HepG2 (cell line): ENCODE measurements at regions not wholly inside any gene's neighbourhood (a gene's known extent, or its start where the extent isn't known, plus 50 kb on each side); places are given as distances from the start of the nearest gene placed in this dataset.

ENCODE experiments used
- ATAC-seq: fragments of 200-7000 bp; cut with Tn5 transposase; 3 replicates; pipeline ENCODE4 v1.9.1; 2020; ENCODE audit warnings: mild to moderate bottlenecking, moderate library complexity
- BruUV-seq: library from RNA; stranded (reverse); fragments of 400-500 nt; replicated peaks from 2 replicates; lab custom pipeline; 2021; lab: Mats Ljungman, UMichigan
- CTCF ChIA-PET: fragments of 300-600 bp; formaldehyde crosslinking; extraction: SDS; loops from one replicate; lab custom pipeline; 2021; ENCODE audit warnings: low total read pairs, inconsistent platforms, low intra/inter-chr PET ratio; lab: Yijun Ruan, JAX
- POLR2A ChIA-PET: fragments of 350-600 bp; sonication (Branson Sonifier 250); formaldehyde crosslinking; loops from one replicate; lab custom pipeline; 2020; ENCODE audit warnings: antibody characterized with exemption, inconsistent platforms; lab: Yijun Ruan, JAX
- DNase-seq: peaks from one replicate; pipeline ENCODE4 v3.0.0-alpha.2; 2015; ENCODE audit warnings: low spot score
- FAIRE-seq: peaks from 3 replicates; lab custom pipeline; 2011; peaks lifted over from hg19 to GRCh38; lab: Jason Lieb, UNC
- H2AFZ ChIP-seq: one replicate; pipeline ENCODE4 v1.6.1; 2011; ENCODE audit warnings: low read length, inconsistent platforms
- H3K27ac ChIP-seq: fragments of 300-600 bp; 3 replicates; pipeline ENCODE4 v1.8.0; 2011; ENCODE audit warnings: mixed run types, mild to moderate bottlenecking, mixed read lengths, low read length, inconsistent platforms; ENCODE audit not compliant: insufficient read depth; ENCODE audit errors: extremely low read length
- H3K27me3 ChIP-seq, 2 experiments: fragments of 200-600 bp in 1 of 2; 2 replicates in 1 of 2; 3 replicates in 1 of 2; pipeline versions ENCODE4 v1.6.0 to v1.8.0; 2011; ENCODE audit warnings: low read length in 2 of 2, mild to moderate bottlenecking in 2 of 2, moderate library complexity in 2 of 2, inconsistent platforms in 1 of 2; ENCODE audit not compliant: insufficient read depth in 2 of 2, control insufficient read depth in 1 of 2
- H3K36me3 ChIP-seq, 2 experiments: fragments of 200-600 bp in 1 of 2; replicated peaks in 1 of 2; 2 replicates in 1 of 2; 3 replicates in 1 of 2; pipeline versions ENCODE4 v1.5.1 to v1.8.0; 2011; ENCODE audit warnings: low read length in 2 of 2, inconsistent platforms in 1 of 2; ENCODE audit not compliant: insufficient read depth in 2 of 2, control insufficient read depth in 1 of 2
- H3K4me1 ChIP-seq: 2 replicates; pipeline ENCODE4 v1.5.1; 2012; ENCODE audit warnings: low read length, inconsistent platforms; ENCODE audit not compliant: insufficient read depth
- H3K4me2 ChIP-seq: 2 replicates; pipeline ENCODE4 v1.6.0; 2011; ENCODE audit warnings: low read depth, low read length, inconsistent platforms
- H3K4me3 ChIP-seq, 3 experiments: fragments of 200-600 bp in 1 of 3; sonication (generic), shearing (Covaris generic) in 1 of 3; replicated peaks in 1 of 3; 2 replicates each; pipeline ENCODE4 v1.5.1; 2011 to 2016; ENCODE audit warnings: low read length in 3 of 3, inconsistent platforms in 2 of 3, low read depth in 2 of 3, mild to moderate bottlenecking in 2 of 3, control low read depth in 1 of 3, mixed read lengths in 1 of 3; ENCODE audit not compliant: insufficient read depth in 1 of 3
- H3K79me2 ChIP-seq: one replicate; pipeline ENCODE4 v1.6.1; 2011; ENCODE audit warnings: low read length, inconsistent platforms; ENCODE audit not compliant: insufficient read depth
- H3K9ac ChIP-seq: 2 replicates; pipeline ENCODE4 v1.6.0; 2011; ENCODE audit warnings: mild to moderate bottlenecking, low read depth, low read length, inconsistent platforms; ENCODE audit not compliant: insufficient read depth
- H3K9me3 ChIP-seq: 2 replicates; pipeline ENCODE4 v1.5.1; 2012; ENCODE audit warnings: mild to moderate bottlenecking, low read length
- H4K20me1 ChIP-seq: 2 replicates; pipeline ENCODE4 v1.6.0; 2011; ENCODE audit warnings: inconsistent platforms, mild to moderate bottlenecking, low read length, moderate library complexity; ENCODE audit not compliant: insufficient read depth
- ATF1 ChIP-seq: IDR thresholded peaks from 2 replicates; pipeline ENCODE4 v1.6.1; 2016; ENCODE audit warnings: mild to moderate bottlenecking, control low read depth
- KDM5A ChIP-seq: fragments of 200-600 bp; sonication (generic); IDR thresholded peaks from 2 replicates; pipeline ENCODE4 v1.7.0; 2018; ENCODE audit warnings: antibody characterized with exemption, mild to moderate bottlenecking, low read length, borderline replicate concordance
- PHB2 ChIP-seq: fragments of 450-650 bp; IDR thresholded peaks from 2 replicates; pipeline ENCODE4 v1.6.1; 2018; ENCODE audit not compliant: partially characterized antibody
- SMARCE1 ChIP-seq: fragments of 450-650 bp; IDR thresholded peaks from 2 replicates; pipeline ENCODE4 v1.6.1; 2017; ENCODE audit warnings: borderline replicate concordance
- ZC3H13 ChIP-seq: sonication (generic); formaldehyde crosslinking; IDR thresholded peaks from 2 replicates; pipeline ENCODE4 v1.8.1; 2023; ENCODE audit warnings: mild to moderate bottlenecking, missing genetic modification reagents, moderate library complexity
- ZNF629 ChIP-seq: sonication (generic); formaldehyde crosslinking; conservative IDR thresholded peaks from 2 replicates; pipeline ENCODE4 v1.5.0; 2020; ENCODE audit warnings: missing genetic modification reagents
- WGBS: methylation state at CpG from one replicate; pipeline ENCODE4 v1.1.6; 2017; ENCODE audit warnings: low lambda C conversion rate; 5-methylcytosine and 5-hydroxymethylcytosine counted together
- in situ Hi-C: cut with HindIII; loops from 2 replicates; pipeline ENCODE4 v1.10.0; 2017; ENCODE audit warnings: low pct_unique_long_range_greater_than_20kb; ENCODE audit not compliant: extremely low pct_ligation_motif_present
- intact Hi-C: fragments of 100-400 bp; cut with micrococcal nuclease; formaldehyde crosslinking; loops from one replicate; pipeline ENCODE4 v1.10.0; 2022; ENCODE audit not compliant: unreplicated experiment

- Histone ChIP-seq H3K36me3 (no peaks in the 10 kb centered on the region), H3K4me1 (no peaks in the 10 kb centered on the region), H3K4me2 (no peak overlapping the region), H3K9me3 (no peaks in the 10 kb centered on the region), H2AFZ (no peak overlapping the region), H4K20me1 (no peaks in the 10 kb centered on the region), H3K27me3 (no peaks in the 10 kb centered on the region), H3K9ac (no peak overlapping the region), H3K4me3 (no peak overlapping the region), H3K27ac (no peak overlapping the region), H3K79me2 (no peaks in the 10 kb centered on the region)
- FAIRE-seq (no peak), ATAC-seq (no peak), DNase-seq (no peak)
- intact Hi-C loops (no loop called here), in situ Hi-C loops (no loop called here)
- WGBS, result 0% methylated on average over 1 of the region's 3 CpGs
- BruUV-seq, result no TSS peak
- TF ChIP-seq PHB2 (no peak), ATF1 (no peak), ZC3H13 (CRISPR knock-in tag) (no peak), ZNF629 (no peak), KDM5A (no peak), SMARCE1 (no peak)
- POLR2A ChIA-PET, result no interaction called here
- CTCF ChIA-PET, result no interaction called here
Observed at GRCh38 chrX:30364229-30364628, 55.0 kb upstream of the NR0B1 start.
